ENCODE measurements at regions not wholly inside any gene's neighbourhood (a gene's known extent, or its start where the extent isn't known, plus 50 kb on each side); places are given as distances from the start of the nearest gene placed in this dataset.

DNA sequence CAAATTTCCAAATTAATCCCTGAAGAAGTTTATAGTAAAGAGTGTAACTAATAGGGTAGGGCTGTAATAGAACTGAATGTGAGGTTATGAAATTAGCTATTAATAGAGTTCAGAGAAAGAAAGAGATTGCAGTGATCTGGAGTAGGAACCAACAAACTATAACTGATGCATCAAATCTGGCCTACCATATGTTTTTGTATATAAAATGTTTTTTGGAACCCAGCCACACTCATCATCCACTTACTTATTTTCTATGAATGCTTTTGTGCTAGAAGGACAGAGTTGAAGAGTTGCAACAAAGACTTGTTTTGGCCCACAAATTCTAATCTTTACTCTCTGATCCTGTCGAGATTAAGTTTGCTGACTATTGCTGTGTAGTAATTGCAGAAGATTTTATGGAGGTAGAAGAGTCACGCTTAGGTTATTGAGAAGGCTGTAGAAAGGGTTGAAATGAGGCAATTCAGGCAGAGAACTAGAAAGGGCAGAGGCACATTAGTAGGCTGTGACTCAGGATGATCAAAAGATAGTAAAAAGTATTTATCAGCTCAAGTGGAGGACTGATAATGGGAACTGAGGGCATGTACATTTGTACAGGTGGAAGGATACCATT lies 298.7 kb upstream of the EMCN start:
- TF ChIP-seq, protein P1, sequence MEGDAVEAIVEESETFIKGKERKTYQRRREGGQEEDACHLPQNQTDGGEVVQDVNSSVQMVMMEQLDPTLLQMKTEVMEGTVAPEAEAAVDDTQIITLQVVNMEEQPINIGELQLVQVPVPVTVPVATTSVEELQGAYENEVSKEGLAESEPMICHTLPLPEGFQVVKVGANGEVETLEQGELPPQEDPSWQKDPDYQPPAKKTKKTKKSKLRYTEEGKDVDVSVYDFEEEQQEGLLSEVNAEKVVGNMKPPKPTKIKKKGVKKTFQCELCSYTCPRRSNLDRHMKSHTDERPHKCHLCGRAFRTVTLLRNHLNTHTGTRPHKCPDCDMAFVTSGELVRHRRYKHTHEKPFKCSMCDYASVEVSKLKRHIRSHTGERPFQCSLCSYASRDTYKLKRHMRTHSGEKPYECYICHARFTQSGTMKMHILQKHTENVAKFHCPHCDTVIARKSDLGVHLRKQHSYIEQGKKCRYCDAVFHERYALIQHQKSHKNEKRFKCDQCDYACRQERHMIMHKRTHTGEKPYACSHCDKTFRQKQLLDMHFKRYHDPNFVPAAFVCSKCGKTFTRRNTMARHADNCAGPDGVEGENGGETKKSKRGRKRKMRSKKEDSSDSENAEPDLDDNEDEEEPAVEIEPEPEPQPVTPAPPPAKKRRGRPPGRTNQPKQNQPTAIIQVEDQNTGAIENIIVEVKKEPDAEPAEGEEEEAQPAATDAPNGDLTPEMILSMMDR (IDR thresholded peaks at IDR 0.05; ENCODE audit: insufficient read depth, low read depth, low read length): no peak
- Histone ChIP-seq H3K36me3 (ENCODE audit: control insufficient read depth, insufficient read depth, low read length) (no peaks in the 10 kb centered on the region), H3K27me3 (ENCODE audit: control insufficient read depth, insufficient read depth, low read length) (no peaks in the 10 kb centered on the region), H3K4me3 (ENCODE audit: low read depth, low read length) (no peak overlapping the region)
- no peak for DNase-seq (ENCODE audit: low read depth)
- CTCF ChIA-PET: no interaction called here
- POLR2A ChIA-PET: no interaction called here

- Histone ChIP-seq H3K27me3 (ENCODE audit: control insufficient read depth, insufficient read depth, low read length) (no peaks in the 10 kb centered on the region), H3K36me3 (ENCODE audit: control insufficient read depth, insufficient read depth, low read length) (no peaks in the 10 kb centered on the region), H3K4me3 (ENCODE audit: low read depth, low read length) (no peak overlapping the region)
- POLR2A ChIA-PET: no interaction called here
- TF ChIP-seq, protein P1 (IDR thresholded peaks at IDR 0.05; ENCODE audit: insufficient read depth, low read depth, low read length): no peak
- CTCF ChIA-PET: no interaction called here
- no peak for DNase-seq (ENCODE audit: low read depth)
Measured at GRCh38 chr4:100811046-100811445, 293.2 kb upstream of the EMCN start.

- H3K27me3 ChIP-seq (ENCODE audit: control insufficient read depth, insufficient read depth, low read length): no peaks in the 10 kb centered on the region
- CTCF ChIA-PET: no interaction called here
- POLR2A ChIA-PET: no interaction called here
- no peak for DNase-seq (ENCODE audit: low read depth)
- H3K36me3 ChIP-seq (ENCODE audit: control insufficient read depth, insufficient read depth, low read length): no peaks in the 10 kb centered on the region
- H3K4me3 ChIP-seq (ENCODE audit: low read depth, low read length): no peak overlapping the region
- TF ChIP-seq, protein P1 (IDR thresholded peaks at IDR 0.05; ENCODE audit: insufficient read depth, low read depth, low read length): no peak
Measured at GRCh38 chr4:100809506-100809905, 291.7 kb upstream of the EMCN start.

- Histone ChIP-seq H3K36me3 (ENCODE audit: control insufficient read depth, insufficient read depth, low read length) (no peaks in the 10 kb centered on the region), H3K27me3 (ENCODE audit: control insufficient read depth, insufficient read depth, low read length) (no peaks in the 10 kb centered on the region), H3K4me3 (ENCODE audit: low read depth, low read length) (no peak overlapping the region)
- no peak for DNase-seq (ENCODE audit: low read depth)
- ChIA-PET CTCF (interaction anchor here (1.3 kb wide), 1 partner anchor 10 kb away, joined by 6 read pairs; no protein-coding TSS in a partner anchor), POLR2A (no interaction called here)
- TF ChIP-seq, protein P1 (IDR thresholded peaks at IDR 0.05; ENCODE audit: insufficient read depth, low read depth, low read length): no peak
Measured at GRCh38 chr4:100806988-100807387, 289.2 kb upstream of the EMCN start.

DNA sequence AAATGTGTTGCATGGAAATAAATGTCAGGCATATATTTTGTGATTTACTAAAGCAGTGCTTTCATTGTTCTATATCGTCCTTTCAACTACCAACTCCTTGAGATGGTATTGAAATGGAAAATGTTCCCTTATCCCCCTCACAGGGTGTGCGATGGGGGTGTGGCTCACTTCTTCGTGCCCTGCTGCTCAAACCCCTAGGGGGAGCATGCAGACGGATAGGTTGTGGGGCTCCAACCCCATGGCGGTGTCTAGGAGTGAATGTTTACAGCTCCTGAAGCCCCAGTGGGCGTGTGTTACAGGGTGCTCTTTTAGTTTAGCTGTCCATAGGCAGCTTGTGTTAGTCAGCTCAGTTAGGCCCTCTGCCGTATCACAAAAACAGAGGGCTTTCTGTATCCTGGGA lies 287.7 kb upstream of the EMCN start:
- POLR2A ChIA-PET: no interaction called here

More for the DNA sequence above, 287.7 kb upstream of the EMCN start:
- Histone ChIP-seq H3K27me3 (ENCODE audit: control insufficient read depth, insufficient read depth, low read length) (no peaks in the 10 kb centered on the region), H3K4me3 (ENCODE audit: low read depth, low read length) (no peak overlapping the region), H3K36me3 (ENCODE audit: control insufficient read depth, insufficient read depth, low read length) (no peaks in the 10 kb centered on the region)
- CTCF ChIA-PET: no interaction called here
- TF ChIP-seq, protein P1 (IDR thresholded peaks at IDR 0.05; ENCODE audit: insufficient read depth, low read depth, low read length): no peak
- DNase-seq (ENCODE audit: low read depth): no peak
